Kidney (tissue), 13 donors: ENCODE measurements at regions not wholly inside any gene's neighbourhood (a gene's known extent, or its start where the extent isn't known, plus 50 kb on each side); places are given as distances from the start of the nearest gene placed in this dataset.

Source experiments
- DNase-seq, 5 donors: peaks; one replicate each; pipeline ENCODE4 v3.0.0-alpha.2; 2013 to 2020
- FAIRE-seq: peaks from 2 replicates; lab custom pipeline; 2012; peaks lifted over from hg19 to GRCh38; lab: Jason Lieb, UNC
- H3K27ac ChIP-seq, 2 donors: one replicate each; pipeline ENCODE4 v1.7.0; 2013; ENCODE audit warnings: low read depth in 2 of 2, low read length in 2 of 2, inconsistent platforms in 1 of 2
- H3K27me3 ChIP-seq: one replicate; pipeline ENCODE4 v1.7.1; 2013; ENCODE audit warnings: low read length, inconsistent platforms; ENCODE audit not compliant: control insufficient read depth, insufficient read depth
- H3K36me3 ChIP-seq, 3 donors: one replicate each; pipeline versions ENCODE4 v1.7.0 to v1.7.1; 2013; ENCODE audit warnings: low read length in 3 of 3, control low read depth in 1 of 3, inconsistent platforms in 1 of 3; ENCODE audit not compliant: insufficient read depth in 3 of 3, control insufficient read depth in 2 of 3
- H3K4me1 ChIP-seq, 3 donors: one replicate each; pipeline versions ENCODE4 v1.7.0 to v1.7.1; 2013; ENCODE audit warnings: low read length in 3 of 3, inconsistent platforms in 1 of 3, low read depth in 1 of 3; ENCODE audit not compliant: control insufficient read depth in 2 of 3, insufficient read depth in 2 of 3
- H3K4me3 ChIP-seq, 3 donors: one replicate each; pipeline versions ENCODE4 v1.7.0 to v1.8.1; 2013; ENCODE audit warnings: low read length in 3 of 3, control low read depth in 1 of 3, inconsistent platforms in 1 of 3
- H3K9ac ChIP-seq, 3 donors: one replicate each; pipeline versions ENCODE4 v1.7.0 to v1.7.1; 2013; ENCODE audit warnings: low read length in 3 of 3, control low read depth in 1 of 3, inconsistent platforms in 1 of 3
- H3K9me3 ChIP-seq, 3 donors: one replicate each; pipeline versions ENCODE4 v1.7.0 to v1.7.1; 2013; ENCODE audit warnings: low read length in 3 of 3, control low read depth in 1 of 3, inconsistent platforms in 1 of 3; ENCODE audit not compliant: control insufficient read depth in 2 of 3, insufficient read depth in 1 of 3
- intact Hi-C: fragments of 100-400 bp; cut with DNase I; formaldehyde crosslinking; loops from one replicate; pipeline ENCODE4 v1.11.1; 2022
- TF ChIP-seq, protein P1 (sequence below): IDR thresholded peaks from 3 replicates; pipeline ENCODE4 v1.5.1; 2012; ENCODE audit warnings: mild to moderate bottlenecking, moderate library complexity, borderline replicate concordance; ENCODE audit not compliant: insufficient read depth; ENCODE audit errors: extremely low read depth
- donor health status: control.
- donor health status: control.
- donor health status: control.
- donor health status: control.
- donor health status: control.
- donor health status: DM: yes; HTN: yes; CAD: no.
- donor health status: Normal renal cell carcinoma (clear cell type).

- no peaks in the 10 kb centered on the region for H3K4me1 ChIP-seq
- TF ChIP-seq, protein P1, sequence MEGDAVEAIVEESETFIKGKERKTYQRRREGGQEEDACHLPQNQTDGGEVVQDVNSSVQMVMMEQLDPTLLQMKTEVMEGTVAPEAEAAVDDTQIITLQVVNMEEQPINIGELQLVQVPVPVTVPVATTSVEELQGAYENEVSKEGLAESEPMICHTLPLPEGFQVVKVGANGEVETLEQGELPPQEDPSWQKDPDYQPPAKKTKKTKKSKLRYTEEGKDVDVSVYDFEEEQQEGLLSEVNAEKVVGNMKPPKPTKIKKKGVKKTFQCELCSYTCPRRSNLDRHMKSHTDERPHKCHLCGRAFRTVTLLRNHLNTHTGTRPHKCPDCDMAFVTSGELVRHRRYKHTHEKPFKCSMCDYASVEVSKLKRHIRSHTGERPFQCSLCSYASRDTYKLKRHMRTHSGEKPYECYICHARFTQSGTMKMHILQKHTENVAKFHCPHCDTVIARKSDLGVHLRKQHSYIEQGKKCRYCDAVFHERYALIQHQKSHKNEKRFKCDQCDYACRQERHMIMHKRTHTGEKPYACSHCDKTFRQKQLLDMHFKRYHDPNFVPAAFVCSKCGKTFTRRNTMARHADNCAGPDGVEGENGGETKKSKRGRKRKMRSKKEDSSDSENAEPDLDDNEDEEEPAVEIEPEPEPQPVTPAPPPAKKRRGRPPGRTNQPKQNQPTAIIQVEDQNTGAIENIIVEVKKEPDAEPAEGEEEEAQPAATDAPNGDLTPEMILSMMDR, result no peak
- FAIRE-seq (no peak), DNase-seq (no peak)
- H3K4me3 ChIP-seq, result no peak overlapping the region
- intact Hi-C loops, result no loop called here
- H3K36me3 ChIP-seq, result no peaks in the 10 kb centered on the region
- no peak overlapping the region for H3K9ac ChIP-seq
- no peaks in the 10 kb centered on the region for H3K9me3 ChIP-seq
- no peak overlapping the region for H3K27ac ChIP-seq
- H3K27me3 ChIP-seq, result no peaks in the 10 kb centered on the region
Measured at GRCh38 chr3:110733045-110733444, 338.6 kb upstream of the NECTIN3 start.

GRCh38 chr3:110734524-110734923, 337.1 kb upstream of the NECTIN3 start:
- intact Hi-C loops, result no loop called here
- no peak for DNase-seq
- FAIRE-seq, result no peak
- no peaks in the 10 kb centered on the region for H3K9me3 ChIP-seq
- no peaks in the 10 kb centered on the region for H3K27me3 ChIP-seq
- no peak overlapping the region for H3K9ac ChIP-seq
- TF ChIP-seq, protein P1, result no peak
- H3K36me3 ChIP-seq, result no peaks in the 10 kb centered on the region
- H3K4me1 ChIP-seq, result no peaks in the 10 kb centered on the region
- H3K27ac ChIP-seq, result no peak overlapping the region
- H3K4me3 ChIP-seq, result no peak overlapping the region

- no peak for FAIRE-seq
- Histone ChIP-seq H3K27ac (no peak overlapping the region), H3K9ac (no peak overlapping the region), H3K4me1 (no peaks in the 10 kb centered on the region), H3K27me3 (no peaks in the 10 kb centered on the region), H3K36me3 (no peaks in the 10 kb centered on the region), H3K9me3 (no peaks in the 10 kb centered on the region), H3K4me3 (no peak overlapping the region)
- DNase-seq, result no peak
- intact Hi-C loops, result no loop called here
- TF ChIP-seq, protein P1, result no peak
Measured at GRCh38 chr3:110736332-110736731, 335.3 kb upstream of the NECTIN3 start.

GRCh38 chr3:110738531-110738930, 333.1 kb upstream of the NECTIN3 start:
- H3K4me1 ChIP-seq, result peaks cover 0 to 5% (median 3%) of the 10 kb centered on the region in 3 donors
- H3K9me3 ChIP-seq, result no peaks in the 10 kb centered on the region
- FAIRE-seq (no peak), DNase-seq (no peak)
- no peak overlapping the region for H3K4me3 ChIP-seq
- intact Hi-C loops, result no loop called here
- no peak overlapping the region for H3K9ac ChIP-seq
- no peak overlapping the region for H3K27ac ChIP-seq
- TF ChIP-seq, protein P1, result no peak
- H3K27me3 ChIP-seq, result no peaks in the 10 kb centered on the region
- no peaks in the 10 kb centered on the region for H3K36me3 ChIP-seq
